Ovary (tissue), 7 donors: ENCODE measurements at regions not wholly inside any gene's neighbourhood (a gene's known extent, or its start where the extent isn't known, plus 50 kb on each side); places are given as distances from the start of the nearest gene placed in this dataset.

Experiments
- DNase-seq, 5 donors: peaks; one replicate each; pipeline ENCODE4 v3.0.0-alpha.2; 2019 to 2020
- H3K27ac ChIP-seq, 2 donors: fragments of 200-600 bp; one replicate each; pipeline versions ENCODE4 v1.5.1 to v1.8.0; 2019 to 2022
- H3K27me3 ChIP-seq: fragments of 200-600 bp; one replicate; pipeline ENCODE4 v1.8.0; 2022
- H3K36me3 ChIP-seq: fragments of 200-600 bp; sonication (generic); one replicate; pipeline ENCODE4 v1.5.1; 2019
- H3K4me1 ChIP-seq: one replicate; pipeline ENCODE4 v1.8.1; 2013; ENCODE audit warnings: mild to moderate bottlenecking, moderate library complexity; ENCODE audit not compliant: insufficient read depth
- H3K4me3 ChIP-seq: fragments of 200-600 bp; sonication (generic); one replicate; pipeline ENCODE4 v1.5.1; 2017
- H3K9me3 ChIP-seq, 2 donors: fragments of 200-600 bp in 1 of 2; sonication (generic) in 1 of 2; one replicate each; pipeline versions ENCODE4 v1.5.1 to v1.8.1; 2013 to 2019; ENCODE audit warnings: mild to moderate bottlenecking in 1 of 2, moderate library complexity in 1 of 2
- CTCF ChIP-seq, 3 donors: fragments of 450-650 bp in 2 of 3; fragments of 200-600 bp in 1 of 3; IDR thresholded peaks; one replicate each; pipeline versions ENCODE4 v1.5.1 to v1.8.0; 2016 to 2022; ENCODE audit warnings: antibody characterized with exemption in 3 of 3, mild to moderate bottlenecking in 1 of 3
- EP300 ChIP-seq: sonication (generic); formaldehyde crosslinking; IDR thresholded peaks from one replicate; pipeline ENCODE4 v1.6.1; 2017; ENCODE audit warnings: antibody characterized with exemption
- POLR2A ChIP-seq: fragments of 450-650 bp; IDR thresholded peaks from one replicate; pipeline ENCODE4 v1.6.1; 2017; ENCODE audit warnings: antibody characterized with exemption, mild to moderate bottlenecking, moderate library complexity
- WGBS, 3 donors: extraction: QIAGEN DNeasy Blood & Tissue Kit in 1 of 3; methylation state at CpG; one replicate each; pipeline versions ENCODE4 v1.1.5 to v1.1.7; 2013 to 2017; 5-methylcytosine and 5-hydroxymethylcytosine counted together
- intact Hi-C, 4 donors: fragments of 100-400 bp; cut with DNase I; formaldehyde crosslinking; loops; one replicate each; pipeline versions ENCODE4 v1.11.0 to v1.15.1; 2022 to 2023
- donor health status: DM: no; HTN: no; CAD: no; lungs with moderate emphysema.
- donor health status: DM: no; HTN: no; CAD: no.
- donor health status: Bipolar disorder and iron deficiency.
- donor health status: DM: no; HTN: no; CAD: no.
- donor health status: DM: yes; HTN: yes; CAD: no.

DNA sequence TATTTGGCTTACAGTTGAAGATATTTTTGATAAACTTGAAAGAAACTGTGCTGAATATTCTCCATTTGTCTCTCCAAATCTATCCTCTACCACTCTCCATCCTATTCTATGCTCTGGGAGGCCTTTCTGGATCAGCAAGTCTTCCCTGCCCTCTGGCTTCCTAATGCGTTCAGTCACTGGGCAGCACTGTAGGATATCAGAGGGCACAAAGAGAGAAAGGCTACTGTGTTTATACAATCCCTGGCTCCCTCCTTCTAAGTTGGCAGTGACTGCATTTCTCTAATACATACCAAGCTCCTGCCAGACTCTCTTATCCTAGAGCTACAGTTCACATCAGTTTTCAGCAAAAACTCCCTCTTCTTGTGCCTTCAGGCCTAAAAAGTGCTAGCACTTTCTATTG is 102.1 kb upstream of the FHIT start:
- Histone ChIP-seq H3K9me3 (no peaks in the 10 kb centered on the region), H3K4me1 (peaks cover 1% of the 10 kb centered on the region), H3K4me3 (no peak overlapping the region), H3K27ac (no peak overlapping the region), H3K36me3 (no peaks in the 10 kb centered on the region), H3K27me3 (no peaks in the 10 kb centered on the region)
- intact Hi-C loops = no loop called here
- TF ChIP-seq POLR2A (no peak), CTCF (IDR thresholded peaks at IDR 0.05) (no peak), EP300 (no peak)
- WGBS, 3 donors = 76 to 86% (median 81%) methylated on average over 1 of the region's 1 CpG
- no peak for DNase-seq

- whole genome bisulfite sequencing, 3 donors = 73 to 74% (median 73%) methylated on average over 5 of the region's 5 CpGs
- no peak for DNase-seq
- Histone ChIP-seq H3K4me3 (no peak overlapping the region), H3K4me1 (peaks cover 1% of the 10 kb centered on the region), H3K9me3 (no peaks in the 10 kb centered on the region), H3K27ac (no peak overlapping the region), H3K27me3 (no peaks in the 10 kb centered on the region), H3K36me3 (no peaks in the 10 kb centered on the region)
- intact Hi-C loops = no loop called here
- TF ChIP-seq CTCF (IDR thresholded peaks at IDR 0.05) (no peak), EP300 (no peak), POLR2A (no peak)
Measured at GRCh38 chr3:61354604-61355003, 103.4 kb upstream of the FHIT start.

GRCh38 chr3:61356685-61357084 is 105.4 kb upstream of the FHIT start:
- WGBS, 3 donors = 33 to 72% (median 70%) methylated on average over 1 of the region's 1 CpG
- DNase-seq = no peak
- no peak overlapping the region for H3K27ac ChIP-seq
- intact Hi-C loops = no loop called here
- H3K36me3 ChIP-seq = no peaks in the 10 kb centered on the region
- H3K4me1 ChIP-seq = peaks cover 1% of the 10 kb centered on the region
- H3K4me3 ChIP-seq = no peak overlapping the region
- H3K9me3 ChIP-seq = no peaks in the 10 kb centered on the region
- no peak for TF ChIP-seq POLR2A
- no peak for TF ChIP-seq CTCF (IDR thresholded peaks at IDR 0.05)
- TF ChIP-seq EP300 = no peak
- no peaks in the 10 kb centered on the region for H3K27me3 ChIP-seq

DNA sequence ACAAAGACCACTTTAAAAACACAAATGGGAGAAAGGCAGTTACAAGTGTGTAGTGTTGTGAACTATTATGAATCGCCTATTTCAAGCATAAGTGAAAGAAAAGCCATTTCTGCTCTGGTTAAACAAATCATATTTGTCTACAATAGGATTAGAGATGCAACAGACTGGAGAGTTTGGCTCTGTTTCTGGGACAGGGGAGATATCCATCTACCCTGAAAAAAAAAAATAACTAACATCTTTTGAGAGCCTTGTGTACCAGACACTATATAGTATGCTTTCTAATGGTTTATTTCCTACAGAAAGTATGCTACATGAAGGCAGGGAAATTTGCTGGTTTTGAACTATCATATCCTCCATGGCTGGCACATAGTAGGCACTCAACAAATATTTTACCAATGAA is 106.7 kb upstream of the FHIT start:
- WGBS, 3 donors = 62 to 88% (median 74%) methylated on average over 1 of the region's 1 CpG
- no peak for TF ChIP-seq CTCF (IDR thresholded peaks at IDR 0.05)
- no peak for TF ChIP-seq POLR2A
- TF ChIP-seq EP300 = no peak
- no peaks in the 10 kb centered on the region for H3K36me3 ChIP-seq
- intact Hi-C loops = no loop called here
- no peak overlapping the region for H3K27ac ChIP-seq
- H3K9me3 ChIP-seq = no peaks in the 10 kb centered on the region
- no peak for DNase-seq
- H3K27me3 ChIP-seq = no peaks in the 10 kb centered on the region
- H3K4me3 ChIP-seq = no peak overlapping the region
- H3K4me1 ChIP-seq = peaks cover 1% of the 10 kb centered on the region

GRCh38 chr3:61358364-61358763 is 107.1 kb upstream of the FHIT start:
- H3K4me1 ChIP-seq = peaks cover 1% of the 10 kb centered on the region
- peak; percentile 66 to 75 (median 72) for DNase-seq
- no peaks in the 10 kb centered on the region for H3K9me3 ChIP-seq
- no peaks in the 10 kb centered on the region for H3K36me3 ChIP-seq
- TF ChIP-seq CTCF (IDR thresholded peaks at IDR 0.05) = no peak
- TF ChIP-seq POLR2A = no peak
- no peak for TF ChIP-seq EP300
- no peak overlapping the region for H3K27ac ChIP-seq
- 0 to 11% (median 2%) methylated on average over 2 of the region's 2 CpGs for WGBS, 3 donors
- intact Hi-C loops = no loop called here
- no peak overlapping the region for H3K4me3 ChIP-seq
- H3K27me3 ChIP-seq = no peaks in the 10 kb centered on the region
